ENCODE measurements at regions not wholly inside any gene's neighbourhood (a gene's known extent, or its start where the extent isn't known, plus 50 kb on each side); places are given as distances from the start of the nearest gene placed in this dataset.

DNA sequence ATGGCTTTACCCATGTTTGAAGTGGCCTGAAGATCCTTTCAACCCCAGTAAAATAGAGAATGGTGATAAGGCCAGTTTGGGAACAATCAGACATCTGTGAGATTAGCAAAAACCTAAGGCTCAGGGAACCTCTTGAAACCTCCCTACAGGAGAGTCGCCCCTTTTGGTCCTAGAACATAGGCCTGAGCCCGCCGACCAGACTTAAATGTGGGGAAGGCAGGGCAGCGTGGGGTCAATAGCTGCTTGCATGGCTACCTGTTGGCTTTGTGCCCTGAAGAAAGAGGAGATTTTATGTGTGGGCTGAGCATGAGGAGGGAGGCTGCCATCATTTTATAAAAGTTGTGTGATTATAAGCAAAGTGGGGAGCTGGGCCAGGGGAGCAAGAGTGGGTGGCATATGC, 97.6 kb upstream of the TBX20 start:
- intact Hi-C loops (cut with DNase I), result no loop called here
- no peaks in the 10 kb centered on the region for H3K27me3 ChIP-seq
- no peak for DNase-seq
- TF ChIP-seq EP300 (IDR thresholded peaks at IDR 0.05) (no peak), POLR2A (IDR thresholded peaks at IDR 0.05) (no peak)
- TF ChIP-seq, protein P1, sequence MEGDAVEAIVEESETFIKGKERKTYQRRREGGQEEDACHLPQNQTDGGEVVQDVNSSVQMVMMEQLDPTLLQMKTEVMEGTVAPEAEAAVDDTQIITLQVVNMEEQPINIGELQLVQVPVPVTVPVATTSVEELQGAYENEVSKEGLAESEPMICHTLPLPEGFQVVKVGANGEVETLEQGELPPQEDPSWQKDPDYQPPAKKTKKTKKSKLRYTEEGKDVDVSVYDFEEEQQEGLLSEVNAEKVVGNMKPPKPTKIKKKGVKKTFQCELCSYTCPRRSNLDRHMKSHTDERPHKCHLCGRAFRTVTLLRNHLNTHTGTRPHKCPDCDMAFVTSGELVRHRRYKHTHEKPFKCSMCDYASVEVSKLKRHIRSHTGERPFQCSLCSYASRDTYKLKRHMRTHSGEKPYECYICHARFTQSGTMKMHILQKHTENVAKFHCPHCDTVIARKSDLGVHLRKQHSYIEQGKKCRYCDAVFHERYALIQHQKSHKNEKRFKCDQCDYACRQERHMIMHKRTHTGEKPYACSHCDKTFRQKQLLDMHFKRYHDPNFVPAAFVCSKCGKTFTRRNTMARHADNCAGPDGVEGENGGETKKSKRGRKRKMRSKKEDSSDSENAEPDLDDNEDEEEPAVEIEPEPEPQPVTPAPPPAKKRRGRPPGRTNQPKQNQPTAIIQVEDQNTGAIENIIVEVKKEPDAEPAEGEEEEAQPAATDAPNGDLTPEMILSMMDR (IDR thresholded peaks at IDR 0.05), result no peak
- H3K36me3 ChIP-seq, result no peaks in the 10 kb centered on the region
- H3K4me3 ChIP-seq, result no peak overlapping the region
- H3K27ac ChIP-seq, result no peak overlapping the region
- no peaks in the 10 kb centered on the region for H3K4me1 ChIP-seq (ENCODE audit: insufficient read depth)
- WGBS, 3 donors, result 94 to 95% (median 94%) methylated on average over 4 of the region's 4 CpGs
- H3K9me3 ChIP-seq, result no peaks in the 10 kb centered on the region

DNA sequence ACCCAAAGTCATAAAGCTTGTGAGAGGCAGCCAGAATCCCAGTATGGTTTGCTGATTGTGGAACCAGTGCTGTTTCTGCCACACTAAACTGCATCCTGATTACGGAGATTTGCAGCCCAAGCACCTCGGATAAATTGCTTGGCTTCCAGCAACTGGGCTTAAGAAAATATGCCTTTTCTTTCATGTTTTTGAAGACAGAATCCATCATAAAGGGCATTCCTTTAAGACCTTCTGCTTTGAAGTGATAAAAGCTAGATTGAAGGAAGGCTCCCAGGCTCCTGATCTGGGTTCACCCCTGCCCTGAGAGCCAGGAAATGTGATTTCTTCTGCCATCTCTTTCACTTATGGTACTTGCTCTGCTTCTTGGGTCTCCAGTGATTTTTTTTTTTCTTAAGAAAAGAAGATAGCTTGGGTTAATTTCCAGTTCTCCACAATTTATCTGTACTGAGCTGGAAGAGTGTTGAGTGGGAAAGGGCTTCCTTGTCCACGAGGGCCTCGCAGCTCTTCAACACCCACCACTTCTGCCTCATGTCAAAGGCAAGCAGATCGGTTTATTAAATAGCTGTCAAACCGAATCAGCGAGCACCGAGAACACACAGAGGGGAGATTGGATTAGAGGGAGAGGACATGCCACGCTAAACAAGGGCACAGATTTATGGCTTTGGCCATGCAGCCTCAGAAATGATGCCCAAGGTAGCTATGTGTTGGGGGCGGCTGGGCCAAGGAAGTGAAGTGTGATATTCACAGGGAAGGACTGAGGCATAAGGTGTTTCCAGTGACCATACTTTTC, 94.9 kb upstream of the TBX20 start:
- H3K4me3 ChIP-seq, result no peak overlapping the region
- H3K4me1 ChIP-seq (ENCODE audit: insufficient read depth), result no peaks in the 10 kb centered on the region
- TF ChIP-seq, protein P1 (IDR thresholded peaks at IDR 0.05), result no peak
- TF ChIP-seq POLR2A (IDR thresholded peaks at IDR 0.05), result no peak
- no peak for TF ChIP-seq EP300 (IDR thresholded peaks at IDR 0.05)
- no peaks in the 10 kb centered on the region for H3K9me3 ChIP-seq
- DNase-seq, result no peak
- H3K27ac ChIP-seq, result no peak overlapping the region
- H3K27me3 ChIP-seq, result no peaks in the 10 kb centered on the region
- no peaks in the 10 kb centered on the region for H3K36me3 ChIP-seq
- intact Hi-C loops (cut with DNase I), result no loop called here
- WGBS, 3 donors, result 68 to 74% (median 72%) methylated on average over 10 of the region's 10 CpGs

DNA sequence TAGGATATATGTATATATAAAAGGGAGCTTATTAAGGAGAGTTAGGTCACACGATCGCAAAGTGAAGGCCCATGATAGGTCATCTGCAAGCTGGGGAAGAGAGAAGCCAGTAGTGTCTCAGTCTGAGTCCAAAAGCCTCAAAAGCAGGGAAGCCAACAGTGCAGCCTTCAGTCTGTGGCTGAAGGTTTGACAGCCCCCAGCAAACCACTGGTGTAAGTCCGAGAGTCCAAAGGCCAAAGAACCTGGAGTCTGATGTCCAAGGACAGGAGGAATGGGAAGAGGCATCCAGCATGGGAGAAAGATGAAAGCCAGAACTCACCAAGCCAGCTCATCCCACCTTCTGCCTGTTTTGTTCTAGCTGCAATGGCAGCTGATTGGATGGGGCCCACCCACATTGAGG, 88.9 kb upstream of the TBX20 start:
- TF ChIP-seq POLR2A (IDR thresholded peaks at IDR 0.05) (no peak), EP300 (IDR thresholded peaks at IDR 0.05) (no peak)
- TF ChIP-seq, protein P1 (IDR thresholded peaks at IDR 0.05), result no peak
- intact Hi-C loops (cut with DNase I), result no loop called here

DNA sequence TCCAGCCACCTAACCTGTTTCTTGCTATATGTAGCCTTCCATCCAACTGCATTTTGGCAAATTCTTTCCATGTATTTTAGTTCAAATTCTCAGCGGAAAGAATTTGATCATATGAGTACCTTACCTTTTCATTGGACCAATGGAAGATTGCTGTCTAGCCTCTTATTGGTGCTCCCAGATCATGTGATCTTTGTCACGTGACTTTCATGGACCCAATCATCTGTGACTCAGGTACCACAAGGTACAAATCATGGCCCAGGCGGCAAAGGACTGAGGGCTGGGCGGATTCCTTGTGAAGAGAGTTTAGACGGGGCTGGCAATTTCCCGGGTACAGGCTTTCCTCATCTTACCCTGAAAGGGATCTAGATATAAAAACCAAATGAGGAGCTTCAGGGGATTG, 85.9 kb upstream of the TBX20 start:
- no peak for DNase-seq
- no peaks in the 10 kb centered on the region for H3K4me1 ChIP-seq (ENCODE audit: insufficient read depth)
- intact Hi-C loops (cut with DNase I), result no loop called here
- WGBS, 3 donors, result 92% methylated on average over 6 of the region's 6 CpGs
- TF ChIP-seq, protein P1 (IDR thresholded peaks at IDR 0.05), result no peak
- no peak for TF ChIP-seq EP300 (IDR thresholded peaks at IDR 0.05)
- no peak for TF ChIP-seq POLR2A (IDR thresholded peaks at IDR 0.05)
- no peak overlapping the region for H3K4me3 ChIP-seq
- no peaks in the 10 kb centered on the region for H3K27me3 ChIP-seq
- H3K9me3 ChIP-seq, result no peaks in the 10 kb centered on the region
- no peak overlapping the region for H3K27ac ChIP-seq
- H3K36me3 ChIP-seq, result no peaks in the 10 kb centered on the region

More for the DNA sequence above, 88.9 kb upstream of the TBX20 start:
- no peaks in the 10 kb centered on the region for H3K36me3 ChIP-seq
- H3K4me3 ChIP-seq, result no peak overlapping the region
- no peaks in the 10 kb centered on the region for H3K4me1 ChIP-seq (ENCODE audit: insufficient read depth)
- no peak for DNase-seq
- H3K27ac ChIP-seq, result no peak overlapping the region
- WGBS, 3 donors, result 86 to 90% (median 89%) methylated on average over 3 of the region's 3 CpGs
- H3K27me3 ChIP-seq, result no peaks in the 10 kb centered on the region
- no peaks in the 10 kb centered on the region for H3K9me3 ChIP-seq
